GM23338 (cell line): ENCODE measurements at regions not wholly inside any gene's neighbourhood (a gene's known extent, or its start where the extent isn't known, plus 50 kb on each side); places are given as distances from the start of the nearest gene placed in this dataset.

Source experiments
- CREB1 ChIP-seq: fragments of 250-450 bp; sonication (Bioruptor Pico); IDR thresholded peaks from 2 replicates; pipeline ENCODE4 v1.5.0; 2020; ENCODE audit warnings: low read depth, mild to moderate bottlenecking, moderate library complexity
- CTCF ChIP-seq, 2 experiments: fragments of 200-600 bp in 1 of 2; sonication (generic) in 1 of 2; conservative IDR thresholded peaks; 2 replicates each; pipeline versions ENCODE4 v1.5.1 to v1.6.1; 2016 to 2017; ENCODE audit warnings: antibody characterized with exemption in 2 of 2, low read depth in 2 of 2, mild to moderate bottlenecking in 2 of 2, moderate library complexity in 1 of 2
- ETS1 ChIP-seq: IDR thresholded peaks from 2 replicates; pipeline ENCODE4 v1.6.1; 2016; ENCODE audit warnings: antibody characterized with exemption
- EZH2 ChIP-seq: fragments of 200-600 bp; sonication (generic); IDR thresholded peaks from one replicate; pipeline ENCODE4 v1.8.0; 2017; ENCODE audit warnings: antibody characterized with exemption, mild to moderate bottlenecking, low read depth; ENCODE audit not compliant: unreplicated experiment
- EZH2phosphoT487 ChIP-seq: fragments of 200-600 bp; sonication (generic); IDR thresholded peaks from one replicate; pipeline ENCODE4 v1.8.1; 2018; ENCODE audit warnings: antibody characterized with exemption; ENCODE audit not compliant: unreplicated experiment
- JUNB ChIP-seq: IDR thresholded peaks from one replicate; pipeline ENCODE4 v1.6.1; 2016; ENCODE audit warnings: antibody characterized with exemption; ENCODE audit not compliant: unreplicated experiment
- NANOG ChIP-seq: IDR thresholded peaks from 2 replicates; pipeline ENCODE4 v1.6.1; 2016; ENCODE audit warnings: antibody characterized with exemption, borderline replicate concordance
- POLR2AphosphoS5 ChIP-seq: IDR thresholded peaks from 2 replicates; pipeline ENCODE4 v1.6.1; 2016; ENCODE audit warnings: antibody characterized with exemption, low read depth
- REST ChIP-seq: IDR thresholded peaks from one replicate; pipeline ENCODE4 v1.6.1; 2018; ENCODE audit warnings: antibody characterized with exemption; ENCODE audit not compliant: unreplicated experiment
- STAT1 ChIP-seq: IDR thresholded peaks from one replicate; pipeline ENCODE4 v1.6.1; 2016; ENCODE audit warnings: antibody characterized with exemption; ENCODE audit not compliant: unreplicated experiment
- ZNF114 ChIP-seq: fragments of 250-450 bp; sonication (Bioruptor Pico); IDR thresholded peaks from 2 replicates; pipeline ENCODE4 v1.5.0; 2020; ENCODE audit warnings: mild to moderate bottlenecking, moderate library complexity

- TF ChIP-seq CTCF (conservative IDR thresholded peaks at IDR 0.05; ENCODE audit: low read depth in 2 of 2) (no peak), REST (no peak), EZH2 (no peak), EZH2phosphoT487 (no peak), POLR2AphosphoS5 (no peak), STAT1 (no peak), JUNB (no peak), ZNF114 (no peak), ETS1 (no peak), CREB1 (CRISPR knock-in tag) (no peak), NANOG (no peak)
Observed at GRCh38 chrX:54695816-54696487, 102.1 kb downstream of the ITIH6 start.
